H1 (cell line): ENCODE measurements at regions not wholly inside any gene's neighbourhood (a gene's known extent, or its start where the extent isn't known, plus 50 kb on each side); places are given as distances from the start of the nearest gene placed in this dataset.

Experiments used
- CTCF ChIA-PET: fragments of 300-600 bp; sonication (Branson Sonifier 250); formaldehyde crosslinking; loops from one replicate; lab custom pipeline; 2021; ENCODE audit not compliant: partially characterized antibody; lab: Charles Lee
- POLR2A ChIA-PET: fragments of 300-600 bp; sonication (Branson Sonifier 250); formaldehyde crosslinking; loops from one replicate; lab custom pipeline; 2021; ENCODE audit warnings: inconsistent platforms; ENCODE audit not compliant: partially characterized antibody; lab: Charles Lee
- DNase-seq, 2 experiments: peaks; one replicate each; pipeline versions ENCODE4 v3.0.0 to v3.0.0-alpha.2; 2010 to 2022; ENCODE audit warnings: low spot score in 2 of 2, low read depth in 1 of 2, mixed read lengths in 1 of 2
- FAIRE-seq: peaks from 2 replicates; lab custom pipeline; 2011; peaks lifted over from hg19 to GRCh38; lab: Jason Lieb, UNC
- H2AFZ ChIP-seq: 2 replicates; pipeline ENCODE4 v1.8.1; 2012; ENCODE audit warnings: low read length, inconsistent platforms
- H2AK5ac ChIP-seq: 2 replicates; pipeline ENCODE4 v1.6.1; 2013; ENCODE audit warnings: low read depth, low read length
- H2BK120ac ChIP-seq: replicated peaks from 2 replicates; pipeline ENCODE3; 2013; ENCODE audit warnings: low read depth, low read length, inconsistent platforms
- H2BK12ac ChIP-seq: 2 replicates; pipeline ENCODE4 v1.6.1; 2013; ENCODE audit warnings: low read depth, low read length
- H2BK15ac ChIP-seq: 2 replicates; pipeline ENCODE4 v1.6.1; 2013; ENCODE audit warnings: low read length
- H2BK20ac ChIP-seq: 2 replicates; pipeline ENCODE4 v1.6.1; 2013; ENCODE audit warnings: low read length
- H2BK5ac ChIP-seq: 2 replicates; pipeline ENCODE4 v1.6.1; 2013; ENCODE audit warnings: low read depth, low read length
- H3K14ac ChIP-seq: 2 replicates; pipeline ENCODE4 v1.6.1; 2013; ENCODE audit warnings: inconsistent platforms; ENCODE audit not compliant: insufficient read length
- H3K18ac ChIP-seq: 2 replicates; pipeline ENCODE4 v1.6.1; 2013; ENCODE audit warnings: low read length; ENCODE audit errors: extremely low read depth
- H3K23ac ChIP-seq: 2 replicates; pipeline ENCODE4 v1.6.1; 2013; ENCODE audit warnings: inconsistent platforms; ENCODE audit not compliant: insufficient read length
- H3K23me2 ChIP-seq: 2 replicates; pipeline ENCODE4 v1.6.1; 2013; ENCODE audit warnings: low read depth, low read length
- H3K27ac ChIP-seq: 2 replicates; pipeline ENCODE4 v1.6.1; 2011; ENCODE audit warnings: low read depth, low read length, inconsistent platforms
- H3K27me3 ChIP-seq, 4 experiments: replicated peaks in 1 of 4; 1 replicate in 1 of 4; 2 replicates in 3 of 4; pipeline versions ENCODE4 v1.6.1 to v1.8.1; 2011 to 2013; ENCODE audit warnings: low read length in 3 of 4, mild to moderate bottlenecking in 3 of 4, inconsistent platforms in 2 of 4, mixed read lengths in 2 of 4, moderate library complexity in 1 of 4; ENCODE audit not compliant: control insufficient read depth in 3 of 4, insufficient read depth in 3 of 4; ENCODE audit errors: extremely low read depth in 1 of 4
- H3K36me3 ChIP-seq, 4 experiments: 2 replicates each; pipeline versions ENCODE4 v1.6.1 to v1.8.1; 2011 to 2013; ENCODE audit warnings: mild to moderate bottlenecking in 4 of 4, low read length in 3 of 4, moderate library complexity in 2 of 4, control low read depth in 1 of 4, inconsistent platforms in 1 of 4; ENCODE audit not compliant: insufficient read depth in 4 of 4, control insufficient read depth in 2 of 4
- H3K4ac ChIP-seq: replicated peaks from 2 replicates; pipeline ENCODE3; 2013; ENCODE audit warnings: low read length, low read depth, mixed read lengths, inconsistent platforms; ENCODE audit not compliant: insufficient read length
- H3K4me1 ChIP-seq, 4 experiments: replicated peaks in 1 of 4; 1 replicate in 1 of 4; 2 replicates in 3 of 4; pipeline versions ENCODE4 v1.6.1 to v1.8.1; 2011 to 2013; ENCODE audit warnings: low read length in 3 of 4, inconsistent platforms in 2 of 4, mixed read lengths in 1 of 4; ENCODE audit not compliant: insufficient read depth in 4 of 4, control insufficient read depth in 3 of 4
- H3K4me2 ChIP-seq, 2 experiments: 2 replicates each; pipeline versions ENCODE4 v1.6.1 to v1.8.1; 2011 to 2013; ENCODE audit warnings: low read depth in 2 of 2, low read length in 2 of 2, control low read depth in 1 of 2, inconsistent platforms in 1 of 2, mild to moderate bottlenecking in 1 of 2; ENCODE audit not compliant: insufficient read depth in 1 of 2
- H3K4me3 ChIP-seq, 4 experiments: fragments of 200-600, 300-600 bp in 1 of 4; sonication (generic), shearing (Covaris generic), sonication (Bioruptor Twin) in 1 of 4; 2 replicates each; pipeline versions ENCODE4 v1.5.1 to v1.8.1; 2011 to 2016; ENCODE audit warnings: low read length in 4 of 4, low read depth in 3 of 4, control low read depth in 2 of 4, inconsistent platforms in 2 of 4, mild to moderate bottlenecking in 2 of 4, mixed read lengths in 1 of 4, moderate library complexity in 1 of 4; ENCODE audit not compliant: insufficient read depth in 2 of 4; ENCODE audit errors: extremely low read depth in 1 of 4
- H3K56ac ChIP-seq: replicated peaks from 2 replicates; pipeline ENCODE3; 2013; ENCODE audit warnings: low read depth, mild to moderate bottlenecking, mixed read lengths, low read length, inconsistent platforms; ENCODE audit not compliant: insufficient read length
- H3K79me1 ChIP-seq: 2 replicates; pipeline ENCODE4 v1.6.1; 2013; ENCODE audit warnings: low read depth, low read length, control low read depth
- H3K79me2 ChIP-seq, 2 experiments: 2 replicates each; pipeline versions ENCODE4 v1.6.1 to v1.8.1; 2012 to 2013; ENCODE audit warnings: low read length in 2 of 2, mild to moderate bottlenecking in 2 of 2, inconsistent platforms in 1 of 2; ENCODE audit not compliant: insufficient read depth in 2 of 2, control insufficient read depth in 1 of 2
- H3K9ac ChIP-seq, 4 experiments: replicated peaks in 1 of 4; 1 replicate in 1 of 4; 2 replicates in 3 of 4; pipeline versions ENCODE4 v1.6.1 to v1.8.1; 2011 to 2013; ENCODE audit warnings: low read depth in 3 of 4, low read length in 3 of 4, control low read depth in 2 of 4, mild to moderate bottlenecking in 2 of 4, moderate library complexity in 2 of 4, inconsistent platforms in 1 of 4; ENCODE audit errors: extremely low read depth in 1 of 4
- H3K9me3 ChIP-seq, 2 experiments: 2 replicates each; pipeline versions ENCODE4 v1.6.1 to v1.8.1; 2012 to 2013; ENCODE audit warnings: mild to moderate bottlenecking in 2 of 2, moderate library complexity in 2 of 2, control low read depth in 1 of 2, inconsistent platforms in 1 of 2, low read depth in 1 of 2, low read length in 1 of 2, mixed read lengths in 1 of 2; ENCODE audit not compliant: insufficient read depth in 2 of 2
- H4K20me1 ChIP-seq, 2 experiments: replicated peaks in 1 of 2; 2 replicates each; pipeline versions ENCODE3 to v1.8.1; 2011 to 2013; ENCODE audit warnings: inconsistent platforms in 2 of 2, low read length in 2 of 2, mild to moderate bottlenecking in 1 of 2; ENCODE audit not compliant: insufficient read depth in 2 of 2, control insufficient read depth in 1 of 2
- H4K5ac ChIP-seq: 2 replicates; pipeline ENCODE4 v1.6.1; 2013; ENCODE audit warnings: low read length, low read depth, mixed read lengths, inconsistent platforms; ENCODE audit not compliant: insufficient read length
- H4K8ac ChIP-seq: 2 replicates; pipeline ENCODE4 v1.8.0; 2013; ENCODE audit warnings: mild to moderate bottlenecking, moderate library complexity, low read length, inconsistent platforms; ENCODE audit not compliant: insufficient read depth; ENCODE audit errors: extremely low read depth
- H4K91ac ChIP-seq: replicated peaks from 2 replicates; pipeline ENCODE3; 2013; ENCODE audit warnings: low read length, mixed read lengths, inconsistent platforms; ENCODE audit not compliant: insufficient read length
- CTBP2 ChIP-seq: IDR thresholded peaks from 2 replicates; pipeline ENCODE4 v1.7.0; 2011; ENCODE audit warnings: borderline replicate concordance, mild to moderate bottlenecking, moderate library complexity, mixed read lengths, low read length; ENCODE audit not compliant: insufficient read depth, insufficient read length
- EGR1 ChIP-seq: IDR thresholded peaks from 2 replicates; pipeline ENCODE4 v1.6.1; 2011; ENCODE audit warnings: low read depth, low read length, borderline replicate concordance
- FOSL1 ChIP-seq: IDR thresholded peaks from 2 replicates; pipeline ENCODE4 v1.6.1; 2011; ENCODE audit warnings: mild to moderate bottlenecking, low read depth, low read length, moderate library complexity; ENCODE audit not compliant: insufficient read depth
- GTF2F1 ChIP-seq: IDR thresholded peaks from 2 replicates; pipeline ENCODE4 v1.6.1; 2012; ENCODE audit warnings: low read depth, low read length, improper control_type of control experiment, borderline replicate concordance
- HDAC6 ChIP-seq: IDR thresholded peaks from one replicate; pipeline ENCODE4 v1.7.1; 2012; ENCODE audit warnings: low read depth, mild to moderate bottlenecking, inconsistent platforms, low read length, moderate library complexity
- SIRT6 ChIP-seq: IDR thresholded peaks from one replicate; pipeline ENCODE4 v1.7.1; 2012; ENCODE audit warnings: low read length, inconsistent platforms
- SP1 ChIP-seq: IDR thresholded peaks from 2 replicates; pipeline ENCODE4 v1.6.1; 2011; ENCODE audit warnings: low read depth, low read length
- SP4 ChIP-seq: IDR thresholded peaks from 2 replicates; pipeline ENCODE4 v1.6.1; 2012; ENCODE audit warnings: low read length, inconsistent platforms
- YY1 ChIP-seq: IDR thresholded peaks from 2 replicates; pipeline ENCODE4 v1.6.1; 2011; ENCODE audit warnings: low read depth, mild to moderate bottlenecking, low read length
- WGBS, 2 experiments: shearing (Covaris generic) in 1 of 2; methylation state at CpG; one replicate each; pipeline versions ENCODE4 v1.1.6 to v1.1.7; 2013 to 2015; ENCODE audit warnings: low lambda C conversion rate in 2 of 2, mixed read lengths in 2 of 2, inconsistent platforms in 1 of 2, low coverage in 1 of 2, missing lambda C conversion rate in 1 of 2; ENCODE audit not compliant: insufficient replicate concordance in 2 of 2, insufficient coverage in 1 of 2, insufficient read length in 1 of 2; ENCODE audit errors: extremely low coverage in 1 of 2, missing lambda C conversion rate in 1 of 2; 5-methylcytosine and 5-hydroxymethylcytosine counted together
- TF ChIP-seq, protein P1 (sequence below), 3 experiments: IDR thresholded peaks; 1 replicate in 2 of 3; 2 replicates in 1 of 3; pipeline versions ENCODE4 v1.5.1 to v1.6.1; 2011; ENCODE audit warnings: low read length in 3 of 3, mild to moderate bottlenecking in 3 of 3, inconsistent platforms in 2 of 3, low read depth in 1 of 3, moderate library complexity in 1 of 3; ENCODE audit not compliant: insufficient read depth in 1 of 3; ENCODE audit errors: control extremely low read depth in 1 of 3

DNA sequence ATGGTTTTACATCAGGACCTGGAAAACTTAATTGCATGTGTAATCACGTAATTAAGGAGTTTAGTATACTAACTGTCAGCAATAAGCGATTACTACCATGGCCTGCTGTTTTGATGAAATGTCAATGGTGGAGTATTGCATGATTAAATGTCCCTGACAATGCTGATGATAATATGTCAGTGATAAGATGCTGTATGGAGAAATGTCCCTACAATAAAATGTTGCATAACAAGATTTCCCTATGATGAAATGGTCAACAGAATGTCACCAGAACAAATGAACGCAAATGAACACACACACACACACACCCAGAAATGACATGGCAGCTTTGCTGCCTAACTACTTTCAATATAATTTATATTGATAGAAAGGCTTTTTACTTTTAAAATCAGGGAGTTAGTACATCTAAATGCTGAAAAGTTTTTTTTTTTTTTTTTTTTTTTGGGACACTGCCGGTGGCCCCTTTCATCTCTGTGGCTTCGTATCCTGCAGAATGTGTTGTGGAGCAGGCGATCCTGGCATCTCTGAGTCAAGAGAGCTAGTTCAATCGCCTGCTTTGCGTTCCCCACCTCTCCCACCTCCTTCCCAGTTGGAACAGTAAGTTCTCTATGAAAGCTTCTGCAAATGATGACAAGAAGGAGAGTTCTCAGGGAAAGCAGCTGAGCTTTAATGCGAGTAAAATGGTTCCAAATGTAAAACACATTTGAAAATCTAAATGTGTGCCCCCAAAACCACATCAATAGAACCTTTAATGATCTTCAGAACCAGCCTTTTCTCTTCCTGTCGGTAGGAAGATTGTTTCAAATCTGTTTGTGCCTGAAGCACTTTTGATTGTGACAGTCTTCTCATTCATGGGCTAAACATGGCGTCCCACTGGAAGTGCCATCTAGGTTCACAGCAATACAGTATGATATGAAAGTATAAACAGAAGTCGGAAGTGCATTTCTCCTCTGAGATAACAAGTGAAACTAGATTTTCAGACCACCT, 170.1 kb upstream of the GBE1 start:
- Histone ChIP-seq H2AFZ (0 out of 2 replicates have a peak overlapping the region, but pooled peaks have one; percentile 30), H3K4ac (no peak overlapping the region), H4K91ac (no peak overlapping the region), H3K18ac (no peak overlapping the region), H2BK12ac (no peak overlapping the region), H3K27ac (no peak overlapping the region), H3K79me2 (no peaks in the 10 kb centered on the region), H4K8ac (no peak overlapping the region), H3K36me3 (no peaks in the 10 kb centered on the region), H3K9ac (0 out of 7 replicates have a peak overlapping the region, but pooled peaks of 1 of the 4 experiments have one; percentile 4), H2BK120ac (no peak overlapping the region), H3K14ac (no peak overlapping the region), H2BK15ac (no peak overlapping the region), H3K9me3 (no peaks in the 10 kb centered on the region), H4K20me1 (no peaks in the 10 kb centered on the region), H2BK20ac (no peak overlapping the region), H3K23ac (no peak overlapping the region), H4K5ac (no peak overlapping the region), H3K27me3 (no peaks in the 10 kb centered on the region), H3K56ac (no peak overlapping the region), H3K4me3 (no peak overlapping the region), H2BK5ac (no peak overlapping the region), H3K4me2 (no peak overlapping the region), H3K79me1 (no peaks in the 10 kb centered on the region), H3K23me2 (no peaks in the 10 kb centered on the region), H2AK5ac (no peak overlapping the region), H3K4me1 (no peaks in the 10 kb centered on the region)
- ChIA-PET CTCF (interaction anchor here (1.1 to 1.3 kb wide), 2 partner anchors 16 to 21 kb away, joined by 3 read pairs; no protein-coding TSS in a partner anchor), POLR2A (no interaction called here)
- no peak for DNase-seq
- WGBS, 2 experiments = 93% methylated on average over 10 of the region's 12 CpGs; no CpG with 5 or more reads in 1 of the 2 experiments
- FAIRE-seq = no peak
- TF ChIP-seq SP1 = no peak
- no peak for TF ChIP-seq SP4
- no peak for TF ChIP-seq EGR1
- no peak for TF ChIP-seq HDAC6
- TF ChIP-seq CTBP2 = no peak
- TF ChIP-seq GTF2F1 = no peak
- no peak for TF ChIP-seq SIRT6
- TF ChIP-seq, protein P1, sequence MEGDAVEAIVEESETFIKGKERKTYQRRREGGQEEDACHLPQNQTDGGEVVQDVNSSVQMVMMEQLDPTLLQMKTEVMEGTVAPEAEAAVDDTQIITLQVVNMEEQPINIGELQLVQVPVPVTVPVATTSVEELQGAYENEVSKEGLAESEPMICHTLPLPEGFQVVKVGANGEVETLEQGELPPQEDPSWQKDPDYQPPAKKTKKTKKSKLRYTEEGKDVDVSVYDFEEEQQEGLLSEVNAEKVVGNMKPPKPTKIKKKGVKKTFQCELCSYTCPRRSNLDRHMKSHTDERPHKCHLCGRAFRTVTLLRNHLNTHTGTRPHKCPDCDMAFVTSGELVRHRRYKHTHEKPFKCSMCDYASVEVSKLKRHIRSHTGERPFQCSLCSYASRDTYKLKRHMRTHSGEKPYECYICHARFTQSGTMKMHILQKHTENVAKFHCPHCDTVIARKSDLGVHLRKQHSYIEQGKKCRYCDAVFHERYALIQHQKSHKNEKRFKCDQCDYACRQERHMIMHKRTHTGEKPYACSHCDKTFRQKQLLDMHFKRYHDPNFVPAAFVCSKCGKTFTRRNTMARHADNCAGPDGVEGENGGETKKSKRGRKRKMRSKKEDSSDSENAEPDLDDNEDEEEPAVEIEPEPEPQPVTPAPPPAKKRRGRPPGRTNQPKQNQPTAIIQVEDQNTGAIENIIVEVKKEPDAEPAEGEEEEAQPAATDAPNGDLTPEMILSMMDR (IDR thresholded peaks at IDR 0.05; ENCODE audit: control extremely low read depth in 1 of 3, insufficient read depth in 1 of 3, low read depth in 1 of 3, low read length in 3 of 3) = no peak
- no peak for TF ChIP-seq FOSL1
- no peak for TF ChIP-seq YY1
